Forelimb muscle (tissue), 1 donor: ENCODE measurements at regions not wholly inside any gene's neighbourhood (a gene's known extent, or its start where the extent isn't known, plus 50 kb on each side); places are given as distances from the start of the nearest gene placed in this dataset.
"Not testable (repeated sequence)": the region's sequence is repeated elsewhere in the genome, so short reads cannot be mapped to it uniquely, and the experiment has no call there.

Experiments used
- DNase-seq: peaks from one replicate; pipeline ENCODE4 v3.0.0-alpha.2; 2013; ENCODE audit warnings: low read depth

DNA sequence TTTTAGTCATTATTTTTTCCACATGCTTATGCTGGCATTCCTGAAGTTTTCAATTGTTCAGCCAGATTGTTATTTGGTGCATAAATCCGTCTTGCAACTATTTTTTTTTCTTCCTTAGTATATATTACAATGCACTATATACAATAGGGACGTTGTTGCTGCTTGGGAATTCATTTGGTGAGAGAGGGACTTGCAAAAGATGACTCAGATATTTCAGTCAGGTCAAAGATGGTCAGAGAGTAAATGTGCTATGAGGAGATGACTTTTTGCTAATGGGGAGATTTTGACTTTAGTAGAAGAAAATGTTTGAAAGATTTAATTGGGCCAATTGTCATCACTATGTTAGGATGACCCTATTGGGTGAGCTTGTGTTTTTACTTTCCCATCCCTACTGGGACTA is 348.4 kb upstream of the MTPN start:
- no peak for DNase-seq

DNA sequence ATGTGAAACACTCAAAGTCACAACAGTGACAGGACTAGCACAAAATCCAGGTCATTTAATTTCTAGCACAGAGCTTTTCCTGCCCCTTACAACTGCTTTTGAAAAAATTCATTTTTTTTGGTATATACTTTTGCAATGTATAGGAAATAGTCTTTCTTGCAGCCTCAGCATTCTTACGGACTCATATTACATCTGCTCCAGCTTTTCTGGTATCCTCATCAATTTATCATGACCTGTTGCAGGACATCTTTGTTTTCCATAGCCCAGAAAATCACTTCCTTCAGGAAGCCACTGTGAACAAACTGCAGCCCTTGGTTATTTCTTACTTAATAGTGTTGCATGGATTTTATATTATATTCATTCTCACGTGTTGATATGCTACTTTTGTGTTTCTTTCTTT is 347.9 kb upstream of the MTPN start:
- DNase-seq = no peak

DNA sequence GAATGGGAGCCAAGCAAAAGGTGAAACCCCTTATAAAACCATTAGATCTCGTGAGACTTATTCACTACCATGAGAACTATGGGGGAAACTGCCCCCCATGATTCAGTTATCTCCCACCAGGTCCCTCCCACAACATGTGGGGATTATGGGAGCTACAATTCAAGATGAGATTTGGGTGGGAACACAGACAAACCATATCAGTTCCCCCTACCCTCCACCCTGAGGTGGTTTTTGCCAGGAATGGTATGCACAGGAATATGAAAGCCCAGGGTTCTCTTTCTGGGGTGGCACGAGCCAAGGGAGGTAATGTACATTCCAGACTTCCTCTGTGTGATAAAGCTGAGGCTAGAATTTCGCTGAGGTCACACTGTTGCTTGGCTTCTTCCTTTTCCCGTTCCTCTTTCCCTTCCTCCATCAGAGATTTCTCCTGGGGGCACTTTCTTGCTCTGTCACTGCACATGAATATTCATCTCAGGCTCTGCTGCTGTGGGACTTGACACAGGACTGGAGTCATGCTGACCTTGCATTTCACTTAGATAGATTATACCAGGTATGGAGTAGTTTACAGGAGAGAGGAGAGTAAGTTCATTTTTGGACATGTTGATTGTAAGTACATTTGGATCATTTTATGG is 347.0 kb upstream of the MTPN start:
- no peak for DNase-seq

DNA sequence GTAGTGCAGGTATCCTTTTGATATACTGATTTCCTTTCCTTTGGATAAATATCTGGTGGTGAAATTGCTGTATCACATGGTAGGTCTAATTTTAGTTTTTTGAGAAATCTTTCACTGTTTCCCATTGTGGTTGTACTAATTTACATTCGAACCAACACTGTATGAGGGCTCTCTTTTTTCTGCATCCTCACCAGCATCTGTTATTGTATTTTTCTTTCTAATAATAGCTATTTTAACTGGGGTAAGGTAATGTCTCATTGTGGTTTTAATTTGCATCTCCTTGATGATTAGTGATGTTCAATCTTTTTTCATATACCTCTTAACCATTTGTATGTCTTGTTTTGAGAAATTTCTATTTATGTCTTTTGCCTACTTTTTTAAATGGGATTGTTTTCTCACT is 335.4 kb upstream of the MTPN start:
- no peak for DNase-seq

DNA sequence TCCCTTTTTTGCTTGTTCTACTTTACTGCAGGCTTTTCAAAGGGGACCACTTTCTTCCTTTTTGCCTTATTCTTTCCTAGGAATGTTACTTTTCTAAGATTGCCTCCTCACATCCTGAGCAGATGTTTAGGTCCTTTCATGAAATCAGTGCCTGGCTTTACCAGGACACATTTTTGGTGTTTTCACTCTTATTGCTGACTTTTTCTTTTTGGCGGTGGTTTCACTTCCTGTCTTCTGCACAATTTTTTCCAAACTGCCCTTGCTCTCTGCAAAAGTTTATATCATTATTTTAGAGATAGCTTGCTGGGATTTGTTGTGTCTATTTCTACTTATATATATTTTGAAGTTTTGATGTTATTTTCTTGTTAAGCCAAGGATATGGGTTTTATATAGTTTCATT is 332.2 kb upstream of the MTPN start:
- DNase-seq = no peak

DNA sequence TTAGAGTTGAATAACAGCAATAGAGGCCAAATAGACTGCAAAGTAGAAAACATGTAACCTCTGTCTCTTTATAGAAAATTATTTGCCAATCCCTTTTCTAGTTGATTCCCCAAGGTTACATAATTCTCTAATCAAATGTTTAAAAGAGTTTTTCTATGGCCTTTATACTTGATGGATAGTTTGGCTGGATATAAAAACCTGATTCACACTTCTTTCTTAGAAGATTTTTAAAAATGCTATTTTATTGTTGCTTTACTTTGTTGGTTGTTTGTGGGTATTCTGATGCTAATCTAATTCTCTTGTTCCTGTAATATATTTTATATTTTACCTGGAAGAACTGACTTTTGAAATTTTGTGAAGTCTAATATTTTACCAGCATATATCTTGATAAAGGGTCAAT is 331.1 kb upstream of the MTPN start:
- no peak for DNase-seq

DNA sequence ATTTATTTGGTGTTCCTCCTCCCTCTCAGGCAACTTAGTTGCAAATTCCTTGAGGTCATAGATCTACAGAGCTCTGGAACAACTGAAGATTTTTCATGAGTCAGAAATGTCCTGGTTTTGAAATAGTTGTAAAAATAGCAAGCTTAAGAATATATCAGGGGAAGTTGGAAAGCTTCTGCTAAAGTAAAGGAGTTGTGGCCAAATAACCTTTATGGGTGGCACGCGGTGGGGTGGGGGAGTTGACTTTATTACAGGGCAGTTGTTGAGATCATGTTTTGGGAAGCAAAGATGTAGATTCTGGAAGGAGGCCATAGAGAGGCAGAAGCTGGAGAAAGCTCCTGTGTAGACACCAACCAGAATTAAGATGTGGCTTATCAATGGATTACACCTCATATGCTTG is 326.0 kb upstream of the MTPN start:
- no peak for DNase-seq

DNA sequence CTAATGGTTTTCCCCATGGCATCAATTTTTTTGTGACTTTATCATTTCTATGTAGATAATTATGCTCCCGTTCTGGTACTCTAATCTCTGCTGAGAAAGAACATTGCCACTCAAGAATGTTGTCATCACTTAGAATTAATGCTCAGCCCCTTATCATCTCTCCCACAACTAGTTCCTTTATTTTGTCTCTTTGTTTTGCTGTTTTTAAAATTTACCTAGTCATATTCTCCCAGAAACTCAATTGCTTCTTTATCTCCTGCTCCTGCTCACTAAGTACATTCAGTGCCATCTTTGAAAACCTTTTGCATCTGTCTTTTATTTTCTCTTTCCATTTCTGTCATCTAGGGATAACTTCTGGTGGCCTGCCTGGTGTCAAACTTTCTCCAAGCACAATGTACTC is 324.9 kb upstream of the MTPN start:
- no peak for DNase-seq

DNA sequence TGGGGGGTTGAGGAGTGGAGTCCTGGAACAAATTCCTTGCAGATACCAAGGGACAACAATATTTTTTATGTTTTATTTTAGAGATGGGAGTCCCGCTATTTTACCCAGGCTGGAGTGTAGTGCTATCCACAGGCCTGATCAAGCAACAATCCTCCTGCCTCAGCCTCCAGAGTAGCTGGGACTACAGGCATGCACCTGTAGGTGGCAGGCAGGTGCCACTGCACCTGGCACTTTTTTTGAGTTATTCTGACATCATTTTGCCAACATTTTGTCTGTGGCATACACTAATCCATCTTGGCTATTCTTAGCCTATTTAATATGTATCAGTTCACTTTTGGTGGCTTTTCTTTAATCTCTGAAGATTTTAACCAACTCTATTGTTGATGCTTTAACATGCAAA is 317.8 kb upstream of the MTPN start:
- DNase-seq = no peak

DNA sequence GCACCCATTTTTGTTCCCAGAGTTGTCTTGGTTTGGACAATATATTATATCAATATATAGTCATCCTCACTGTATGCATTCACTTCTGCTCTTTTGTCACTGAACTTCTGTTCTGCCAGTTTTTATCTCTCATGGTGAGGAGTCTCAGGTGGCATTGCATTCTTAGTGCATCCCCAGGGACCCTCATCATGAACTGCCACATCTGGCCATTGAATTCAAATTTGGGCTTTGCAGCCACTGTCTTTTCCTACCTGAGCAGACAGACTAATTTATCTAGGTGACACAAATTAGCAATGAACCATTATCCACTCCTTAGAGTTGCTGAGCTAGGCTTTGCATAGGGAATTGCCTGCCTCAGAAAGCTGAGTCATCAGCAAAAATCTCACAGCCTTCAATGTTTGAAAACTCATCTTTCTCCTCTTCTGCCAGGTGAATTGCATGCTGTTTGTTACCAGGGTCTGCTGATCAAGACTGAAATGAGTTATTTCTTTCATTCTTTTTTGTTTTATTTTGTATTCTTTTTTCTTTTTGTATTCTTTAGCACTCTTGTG is 316.8 kb upstream of the MTPN start:
- DNase-seq = no peak

DNA sequence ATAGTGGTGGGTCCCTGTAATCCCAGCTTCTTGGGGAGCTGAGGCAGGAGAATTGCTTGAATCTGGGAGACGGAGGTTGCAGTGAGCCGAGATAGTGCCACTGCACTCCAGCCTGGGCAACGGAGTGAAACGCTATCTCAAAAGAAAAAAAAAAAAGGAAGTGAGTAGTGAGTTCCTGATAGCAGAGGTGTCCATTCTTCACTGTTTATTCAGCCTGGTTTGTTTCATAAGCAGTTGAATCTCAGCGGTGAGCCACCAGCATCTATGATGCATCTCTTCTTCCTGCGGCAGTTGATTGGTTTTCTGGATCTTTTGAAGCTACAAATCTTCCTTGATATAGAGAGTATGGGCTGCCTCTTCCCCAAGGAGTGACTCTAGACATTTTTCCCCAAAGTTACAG is 316.1 kb upstream of the MTPN start:
- DNase-seq = no peak

DNA sequence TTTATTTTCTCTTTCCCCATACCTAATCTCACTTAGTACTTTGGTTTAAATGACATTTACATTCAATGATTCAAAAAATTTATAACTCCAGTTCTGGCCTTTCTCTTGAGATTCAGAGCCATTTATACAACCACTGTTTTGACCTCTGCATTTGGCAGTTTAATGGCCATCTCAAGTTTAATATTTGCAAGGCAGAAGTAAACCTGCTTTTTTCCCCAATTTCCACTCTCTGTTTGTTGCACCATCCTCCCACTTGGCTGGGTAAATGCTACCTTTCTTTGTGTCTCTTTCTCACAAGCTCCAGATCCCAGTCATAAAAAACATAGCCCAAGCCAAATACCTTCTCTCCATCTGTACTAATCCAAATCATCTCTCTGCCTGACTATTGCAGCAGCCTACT is 315.2 kb upstream of the MTPN start:
- DNase-seq = no peak

DNA sequence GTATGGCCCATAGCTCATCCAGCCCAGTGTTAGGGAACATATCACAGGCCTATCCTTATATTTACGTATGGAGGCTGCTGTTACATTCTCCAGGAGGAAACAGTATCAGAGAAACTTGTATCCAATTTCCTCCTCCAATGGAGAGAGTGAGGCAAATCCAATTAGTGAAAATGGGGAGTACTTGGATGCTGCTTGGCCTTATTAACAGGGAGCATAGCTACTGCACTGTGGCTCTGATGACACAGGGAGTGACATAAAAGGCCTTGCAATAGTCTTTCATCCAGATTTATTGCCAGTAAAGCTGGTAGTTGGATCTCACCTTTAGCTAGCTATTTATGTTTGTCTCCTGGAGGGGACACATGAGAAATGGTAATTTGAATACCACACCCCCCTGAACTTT is 313.2 kb upstream of the MTPN start:
- no peak for DNase-seq

DNA sequence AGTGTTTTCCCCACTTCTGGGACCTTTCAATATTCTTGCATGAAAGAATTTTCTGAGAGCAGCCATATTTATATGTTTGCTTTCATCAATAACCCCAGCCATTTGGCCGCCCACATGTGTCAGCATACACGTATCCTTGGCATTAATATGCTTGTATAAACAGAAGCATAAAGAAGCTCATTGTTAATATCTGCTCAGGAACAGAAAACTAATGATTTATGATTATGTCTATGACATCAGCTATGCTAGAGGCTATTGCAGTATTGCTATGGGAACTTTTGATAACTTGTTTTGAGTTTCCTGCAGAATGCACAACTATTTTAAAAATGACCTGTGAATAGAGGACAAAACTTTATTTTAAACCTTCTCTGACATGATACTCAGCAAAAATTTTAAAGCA is 300.9 kb upstream of the MTPN start:
- DNase-seq = no peak

DNA sequence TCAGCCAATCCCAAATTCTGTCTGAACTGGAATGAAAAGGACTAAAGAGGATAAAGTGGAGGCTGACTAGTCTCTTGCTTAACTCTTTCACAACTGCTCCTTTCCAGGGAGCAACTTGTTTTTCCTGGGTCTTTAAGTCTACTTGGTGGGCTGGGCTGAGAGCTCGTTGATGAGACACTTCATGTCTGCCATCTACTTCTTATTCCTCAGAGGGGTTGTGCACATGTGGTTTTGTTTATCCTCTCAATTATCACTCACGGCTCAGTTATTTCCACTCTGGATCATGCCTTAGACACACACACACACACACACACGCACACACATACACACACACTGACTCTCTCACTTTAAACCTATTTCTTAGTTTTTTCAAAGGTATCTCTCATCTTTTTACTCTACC is 298.6 kb upstream of the MTPN start:
- DNase-seq = no peak

DNA sequence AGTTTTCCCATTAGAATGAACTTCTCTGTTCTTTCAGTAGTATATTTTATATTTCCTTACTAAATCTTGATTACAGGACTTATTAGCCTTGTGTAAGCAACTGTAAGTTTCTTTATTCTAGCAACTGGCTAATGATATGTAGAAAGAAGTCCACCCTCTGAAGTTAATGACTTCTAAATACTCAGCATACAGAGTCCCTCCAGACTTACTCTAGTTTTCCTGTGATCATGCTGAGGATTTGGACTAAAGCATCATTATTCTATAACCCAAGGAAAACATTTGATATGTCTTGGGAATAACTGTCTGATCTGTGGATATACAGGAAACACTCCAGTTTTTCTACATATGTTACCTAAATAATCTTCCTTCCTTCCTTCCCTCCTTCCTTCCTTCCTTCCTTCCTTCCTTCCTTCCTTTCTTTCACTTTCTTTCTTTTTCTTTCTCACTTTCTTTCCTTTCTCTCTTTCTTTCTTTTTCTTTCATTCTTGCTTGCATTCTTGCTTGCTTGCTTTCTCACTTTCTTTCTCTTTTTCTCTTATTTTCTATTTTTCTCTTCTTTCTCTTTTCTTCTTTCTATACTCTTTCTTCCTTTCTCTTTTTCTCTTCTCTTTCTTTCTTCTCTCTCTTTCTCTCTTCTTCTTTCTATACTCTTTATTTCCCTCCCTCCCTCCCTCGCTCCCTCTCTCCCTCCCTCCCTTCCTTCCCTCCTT is 297.6 kb upstream of the MTPN start:
- no peak for DNase-seq

DNA sequence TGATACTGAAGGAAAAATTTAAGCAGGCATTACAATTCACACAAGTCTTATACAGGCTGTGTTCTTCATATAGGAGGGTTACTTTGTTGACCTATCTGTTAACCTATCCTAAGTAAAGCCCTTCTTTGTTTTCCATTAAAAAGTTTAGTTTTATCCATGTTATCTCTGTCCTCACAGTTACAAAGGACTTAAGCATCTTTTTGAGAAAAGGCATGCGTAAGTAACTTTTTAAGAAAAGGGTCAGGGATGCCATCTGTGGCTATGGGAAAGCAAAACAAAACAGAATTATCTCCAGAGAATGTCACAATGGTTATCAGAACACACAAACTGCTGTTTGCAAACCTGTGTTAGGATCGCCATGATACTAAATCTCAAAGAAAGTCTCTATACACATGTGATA is 295.8 kb upstream of the MTPN start:
- no peak for DNase-seq

DNA sequence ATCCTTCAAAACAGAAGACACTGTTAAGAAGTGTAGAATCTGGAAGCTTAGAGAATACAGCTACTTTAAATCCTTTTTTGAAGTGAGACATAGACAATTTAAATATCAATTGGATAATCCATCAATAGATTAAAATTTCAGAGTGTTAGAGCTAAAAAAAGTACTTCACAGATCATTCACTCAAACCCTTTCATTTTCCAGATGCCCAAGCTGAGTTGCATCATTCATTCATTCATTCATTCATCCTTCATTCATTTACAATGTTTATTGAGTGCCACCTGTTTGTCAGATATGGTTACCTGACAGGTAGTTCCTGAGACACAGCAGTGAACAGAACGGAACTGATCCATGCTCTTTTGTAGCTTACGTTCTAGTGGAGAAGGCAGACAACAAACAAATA is 290.7 kb upstream of the MTPN start:
- no peak for DNase-seq

DNA sequence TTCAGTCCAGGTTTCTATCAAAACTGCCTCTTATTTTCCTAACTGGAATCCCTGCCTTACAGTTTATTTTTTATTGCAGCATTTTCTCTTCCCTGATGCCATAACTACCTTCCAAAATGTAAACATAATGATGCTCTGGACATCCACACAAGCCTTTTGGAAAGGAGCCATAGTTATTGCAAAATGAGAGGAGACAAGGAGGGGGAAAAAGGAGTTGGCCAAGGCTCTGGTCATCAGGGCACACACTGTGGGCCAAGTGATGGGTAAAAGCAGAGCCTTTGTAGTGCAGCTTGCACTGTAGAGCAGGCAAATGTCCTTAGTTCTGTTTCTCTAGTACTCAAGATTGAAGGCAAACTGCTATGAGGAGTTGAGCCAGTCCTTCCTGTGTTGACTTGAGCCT is 289.3 kb upstream of the MTPN start:
- no peak for DNase-seq

DNA sequence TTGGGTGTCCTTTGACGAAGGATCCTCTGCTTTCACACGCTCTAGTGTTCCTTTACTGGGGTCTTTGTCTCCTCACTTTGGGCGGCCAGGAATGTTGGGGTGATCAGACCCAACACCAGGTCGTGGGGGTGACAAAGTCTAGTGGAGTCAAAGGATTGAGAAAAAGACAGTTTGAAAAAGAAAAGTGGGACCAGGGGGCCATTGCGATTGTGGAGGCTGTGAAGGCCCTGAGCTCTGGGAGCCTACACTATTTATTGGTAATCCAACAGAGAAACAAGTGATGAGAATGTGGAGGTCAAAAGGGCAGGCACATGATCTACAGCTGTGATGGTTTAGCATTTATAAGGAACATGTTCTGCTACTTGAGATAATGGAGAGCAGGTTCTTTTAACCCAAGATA is 287.1 kb upstream of the MTPN start:
- not testable (repeated sequence) for DNase-seq

DNA sequence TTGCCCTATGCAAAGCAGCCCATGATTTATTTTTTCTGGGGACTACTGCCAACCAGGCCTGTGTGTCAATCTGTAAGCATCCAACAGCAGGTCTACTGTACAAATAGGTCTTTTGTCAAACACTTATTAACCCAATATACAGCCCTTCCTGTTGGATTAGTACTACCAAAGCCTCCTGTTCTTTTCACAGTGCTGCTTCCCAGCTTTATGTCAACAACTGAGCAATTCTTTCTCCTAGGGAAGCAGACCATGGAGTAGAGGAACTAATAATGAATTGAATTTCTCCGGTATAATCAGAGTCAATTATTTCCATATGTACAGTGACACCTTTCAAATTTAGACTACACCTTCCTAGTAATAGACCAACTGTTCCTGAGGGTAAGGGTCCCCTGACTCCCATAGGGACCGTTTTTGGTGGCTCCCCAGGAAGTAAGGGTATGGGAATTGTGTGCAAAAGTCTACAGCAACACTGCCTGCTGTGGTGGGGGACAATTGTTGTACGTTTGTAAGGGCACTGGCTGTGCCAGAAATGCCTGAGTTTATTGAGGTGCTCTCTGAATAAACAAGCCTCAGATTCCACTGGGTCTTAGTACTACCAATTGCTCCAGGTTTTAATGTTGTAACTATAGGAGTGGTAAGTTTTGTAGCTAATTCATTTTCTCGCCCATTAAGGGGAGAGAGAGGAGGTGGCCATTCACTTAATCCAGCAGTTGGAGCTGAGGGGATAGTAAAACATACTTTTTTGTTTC is 286.1 kb upstream of the MTPN start:
- DNase-seq = not testable (repeated sequence)

DNA sequence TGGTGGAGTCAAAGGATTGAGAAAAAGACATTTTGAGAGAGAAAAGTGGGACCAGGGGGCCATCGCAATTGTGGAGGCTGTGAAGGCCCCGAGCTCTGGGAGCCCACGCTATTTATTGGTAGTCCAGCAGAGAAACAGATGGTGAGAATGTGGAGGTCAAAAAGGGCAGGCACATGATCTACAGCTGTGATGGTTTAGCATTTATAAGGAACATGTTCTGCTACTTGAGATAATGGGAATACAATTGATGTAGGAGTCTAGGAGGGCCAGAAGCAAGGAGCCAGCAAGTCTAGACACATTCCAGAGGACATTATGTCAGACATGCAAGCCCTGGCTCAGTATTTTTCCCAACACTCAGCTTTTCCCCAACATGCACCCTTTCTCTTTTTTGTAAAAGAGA is 283.4 kb upstream of the MTPN start:
- DNase-seq = not testable (repeated sequence)

DNA sequence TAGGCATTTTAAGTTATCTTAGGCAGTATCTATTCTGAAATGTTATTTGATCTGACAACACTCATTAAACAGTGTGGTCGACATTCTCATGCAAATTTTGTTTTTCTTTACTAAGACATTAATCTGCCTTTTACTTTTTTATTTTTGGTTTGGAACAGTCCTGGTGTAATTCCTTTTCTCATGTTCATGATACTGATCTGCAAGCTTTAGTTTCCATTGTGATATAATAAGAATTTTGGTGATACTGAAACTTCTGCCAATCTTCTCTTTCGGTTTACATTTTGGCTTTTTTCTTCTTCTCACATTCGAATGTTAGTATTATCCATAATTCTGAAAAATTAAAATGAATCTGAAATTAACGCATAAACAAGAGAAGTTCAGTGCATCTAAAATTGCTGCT is 281.9 kb upstream of the MTPN start:
- DNase-seq = no peak
